ENCODE measurements at regions not wholly inside any gene's neighbourhood (a gene's known extent, or its start where the extent isn't known, plus 50 kb on each side); places are given as distances from the start of the nearest gene placed in this dataset.
"Not testable (repeated sequence)": the region's sequence is repeated elsewhere in the genome, so short reads cannot be mapped to it uniquely, and the experiment has no call there.

- Histone ChIP-seq H3K9ac (ENCODE audit: insufficient read depth in 1 of 2, low read depth in 2 of 2, low read length in 2 of 2) (no peak overlapping the region), H3K4me1 (replicated peaks in 1 of 2; ENCODE audit: control insufficient read depth in 2 of 2, insufficient read depth in 2 of 2, low read length in 2 of 2) (no peaks in the 10 kb centered on the region), H3K79me2 (ENCODE audit: control insufficient read depth, insufficient read depth, low read length) (no peaks in the 10 kb centered on the region), H2AFZ (ENCODE audit: low read depth, low read length) (no peak overlapping the region), H3K9me1 (ENCODE audit: control insufficient read depth, insufficient read depth, low read length) (no peaks in the 10 kb centered on the region), H3K4me2 (ENCODE audit: insufficient read depth, low read length) (no peak overlapping the region), H3K4me3 (no peak overlapping the region), H3K27ac (ENCODE audit: extremely low read depth, low read depth, low read length) (no peak overlapping the region), H4K20me1 (replicated peaks; ENCODE audit: control insufficient read depth, insufficient read depth, low read length) (no peaks in the 10 kb centered on the region), H3K9me3 (replicated peaks; ENCODE audit: control insufficient read depth, insufficient read depth, low read depth, low read length) (no peaks in the 10 kb centered on the region), H3K36me3 (ENCODE audit: control insufficient read depth, insufficient read depth, low read length) (no peaks in the 10 kb centered on the region), H3K27me3 (ENCODE audit: control insufficient read depth in 2 of 2, insufficient read depth in 2 of 2, low read length in 2 of 2) (peaks cover 0 to 7% of the 10 kb centered on the region in 2 experiments; a peak in 1 of 5 replicates)
- 0% methylated on average over 13 of the region's 14 CpGs for WGBS (ENCODE audit: insufficient coverage, low coverage, missing lambda C conversion rate)
- DNase-seq (ENCODE audit: extremely low read depth in 1 of 4, low spot score in 3 of 4) = no peak
- FAIRE-seq = no peak
- no TSS peak for BruUV-seq (replicated peaks)
- CTCF ChIA-PET (ENCODE audit: low intra/inter-chr PET ratio) = no interaction called here
- ATAC-seq = no peak
- intact Hi-C loops (cut with micrococcal nuclease) (no loop called here), in situ Hi-C loops (cut with MboI) (no loop called here)
- TF ChIP-seq ZKSCAN1 (IDR thresholded peaks at IDR 0.05; ENCODE audit: low read depth, low read length) = no peak
- TF ChIP-seq PURB (CRISPR knock-in tag; IDR thresholded peaks at IDR 0.05; ENCODE audit: low read depth) = no peak
- TF ChIP-seq SMARCA4 (IDR thresholded peaks at IDR 0.05) = no peak
- TF ChIP-seq ZNF79 (CRISPR knock-in tag; IDR thresholded peaks at IDR 0.05; ENCODE audit: low read depth) = no peak
- POLR2A ChIA-PET = no interaction called here
These were observed 245.4 kb upstream of the HDAC4 start for GRCh38 chr2:239646184-239646583.

- FAIRE-seq; ATAC-seq; H3K4me2 ChIP-seq (ENCODE audit: insufficient read depth, low read length); in situ Hi-C loops (cut with MboI); BruUV-seq (replicated peaks); DNase-seq (ENCODE audit: extremely low read depth in 1 of 4, low spot score in 3 of 4); H3K79me2 ChIP-seq (ENCODE audit: control insufficient read depth, insufficient read depth, low read length); H3K9ac ChIP-seq (ENCODE audit: insufficient read depth in 1 of 2, low read depth in 2 of 2, low read length in 2 of 2); H2AFZ ChIP-seq (ENCODE audit: low read depth, low read length); H4K20me1 ChIP-seq (replicated peaks; ENCODE audit: control insufficient read depth, insufficient read depth, low read length); H3K27ac ChIP-seq (ENCODE audit: extremely low read depth, low read depth, low read length); H3K4me3 ChIP-seq; H3K9me1 ChIP-seq (ENCODE audit: control insufficient read depth, insufficient read depth, low read length); intact Hi-C loops (cut with micrococcal nuclease); H3K9me3 ChIP-seq (replicated peaks; ENCODE audit: control insufficient read depth, insufficient read depth, low read depth, low read length); CTCF ChIA-PET (ENCODE audit: low intra/inter-chr PET ratio); H3K4me1 ChIP-seq (replicated peaks in 1 of 2; ENCODE audit: control insufficient read depth in 2 of 2, insufficient read depth in 2 of 2, low read length in 2 of 2); H3K36me3 ChIP-seq (ENCODE audit: control insufficient read depth, insufficient read depth, low read length): not testable (repeated sequence)
- 15% methylated on average over 4 of the region's 25 CpGs for WGBS (ENCODE audit: insufficient coverage, low coverage, missing lambda C conversion rate)
- peaks cover 0 to 12% of the 10 kb centered on the region in 2 experiments; a peak in 1 of 5 replicates for H3K27me3 ChIP-seq (ENCODE audit: control insufficient read depth in 2 of 2, insufficient read depth in 2 of 2, low read length in 2 of 2)
- POLR2A ChIA-PET = interaction anchor here (1.4 kb wide), 1 partner anchor 12 kb away, joined by 3 read pairs; no protein-coding TSS in a partner anchor
These were observed 243.8 kb upstream of the HDAC4 start for GRCh38 chr2:239644594-239644993.
